Activated naive CD4-positive, alpha-beta T cell (primary cell): ENCODE measurements at regions not wholly inside any gene's neighbourhood (a gene's known extent, or its start where the extent isn't known, plus 50 kb on each side); places are given as distances from the start of the nearest gene placed in this dataset.

ENCODE experiments used
- DNase-seq, 4 experiments: peaks; one replicate each; lab custom pipeline; 2025; lab: John Stamatoyannopoulos, UW

GRCh38 chr2:20110876-20111275 is 59.4 kb upstream of the LAPTM4A start:
- DNase-seq: no peak

DNA sequence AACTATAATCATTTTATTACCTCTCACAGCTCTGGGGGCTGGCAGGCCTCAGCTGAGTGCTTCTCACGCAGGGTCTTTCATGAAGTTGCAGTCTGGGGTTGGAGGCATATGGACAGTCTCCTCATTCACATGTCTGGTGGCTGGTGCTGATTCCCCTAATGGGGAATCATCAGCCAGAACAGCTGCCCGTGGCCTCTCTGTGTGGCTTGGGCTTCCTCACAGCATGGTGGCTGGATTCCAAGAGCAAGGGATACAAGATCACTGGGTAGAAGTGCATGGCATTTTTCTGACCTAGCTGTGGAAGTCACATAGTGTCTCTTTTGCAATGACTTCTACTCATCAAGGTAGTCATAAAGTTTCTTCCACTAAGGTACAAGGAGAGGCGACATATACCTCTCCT is 59.0 kb upstream of the LAPTM4A start:
- no peak for DNase-seq

GRCh38 chr2:20108655-20109396 is 57.4 kb upstream of the LAPTM4A start:
- DNase-seq: no peak

- no peak for DNase-seq
Observed at GRCh38 chr2:20107776-20108175, 56.3 kb upstream of the LAPTM4A start.

- DNase-seq: no peak
Observed at GRCh38 chr2:20107352-20107751, 55.9 kb upstream of the LAPTM4A start.

DNA sequence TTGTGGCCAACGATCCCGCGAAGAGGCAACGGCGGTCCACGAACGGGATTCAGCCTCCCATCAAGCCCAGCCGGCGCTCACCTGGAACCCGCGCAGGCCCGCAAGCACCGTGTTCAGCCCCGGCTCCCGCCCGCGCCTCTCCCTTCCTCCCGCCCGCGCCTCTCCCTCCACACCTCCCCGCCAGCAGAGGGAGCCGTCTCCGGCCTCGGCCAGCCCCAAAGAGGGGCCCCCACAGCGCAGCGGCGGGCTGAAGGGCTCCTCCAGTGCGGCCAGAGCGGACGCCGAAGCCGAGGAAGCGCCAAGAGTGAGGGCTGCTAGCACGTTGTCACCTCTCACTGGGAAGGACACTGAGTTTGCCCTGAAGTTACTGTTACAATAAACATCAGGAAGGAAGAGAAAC is 55.3 kb upstream of the LAPTM4A start:
- DNase-seq: no peak

- DNase-seq: no peak
Observed at GRCh38 chr2:20104900-20105545, 53.6 kb upstream of the LAPTM4A start.

DNA sequence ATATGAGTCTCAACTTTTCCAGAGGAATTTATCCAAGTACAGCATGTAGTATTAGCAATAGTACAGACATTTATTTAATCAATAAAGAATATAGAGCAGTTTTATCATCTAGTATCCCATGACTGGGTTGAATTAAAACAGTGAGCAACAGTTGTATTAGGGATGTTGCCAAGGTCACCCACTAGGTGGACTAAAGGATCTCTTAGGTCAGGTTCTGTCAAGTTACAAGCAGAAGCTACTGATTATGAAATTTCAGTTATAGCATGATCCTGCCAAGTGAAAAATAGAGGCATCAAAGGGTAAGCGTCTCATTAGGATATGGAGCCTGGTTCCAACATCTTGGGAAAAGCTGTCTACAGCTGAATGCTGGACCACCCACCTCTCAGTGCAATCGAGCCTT is 52.1 kb upstream of the LAPTM4A start:
- no peak for DNase-seq
